ENCODE measurements at regions not wholly inside any gene's neighbourhood (a gene's known extent, or its start where the extent isn't known, plus 50 kb on each side); places are given as distances from the start of the nearest gene placed in this dataset.

DNA sequence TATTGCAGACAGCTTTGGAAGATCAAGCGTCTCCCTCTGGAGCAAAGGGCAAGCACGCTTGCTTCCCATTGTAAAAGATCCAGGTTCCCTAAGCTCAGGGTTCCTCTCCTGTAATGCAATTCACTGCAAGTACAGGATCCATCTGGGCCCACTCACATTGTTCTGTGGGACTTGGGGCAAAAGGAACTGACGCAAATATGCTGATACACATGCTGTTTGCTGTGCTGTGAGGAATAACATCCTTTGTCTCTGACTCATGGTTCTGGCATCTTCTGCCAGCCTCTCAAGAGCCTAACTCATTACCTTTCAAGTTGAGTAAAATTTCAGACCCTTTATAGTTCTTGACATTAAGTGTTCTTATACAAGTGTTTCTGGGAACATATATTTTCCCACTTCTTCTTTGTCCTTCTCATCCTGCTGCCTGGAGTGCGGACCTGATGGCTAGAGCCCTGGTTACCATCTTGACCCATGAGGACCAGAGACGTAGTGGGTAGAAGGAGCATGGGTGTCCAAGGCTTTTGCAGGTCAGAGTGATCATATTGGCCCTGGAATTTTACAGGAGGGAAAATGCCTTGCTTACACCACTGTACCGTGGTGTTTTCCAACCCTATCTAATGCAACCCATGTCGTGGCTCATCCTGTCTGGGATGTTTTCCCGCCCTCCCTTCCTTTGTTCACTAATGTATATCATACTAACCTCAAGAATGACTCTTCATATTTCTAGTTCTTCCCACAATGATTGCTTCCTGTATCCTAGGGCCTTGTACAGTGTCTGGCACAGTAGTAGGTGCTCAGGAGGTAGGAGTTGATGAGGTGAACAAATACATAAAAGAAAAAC, 145.7 kb upstream of the GLI2 start:
- DNase-seq (ENCODE audit: low spot score) = no peak
- Histone ChIP-seq H3K9me3 (ENCODE audit: low read depth) (no peaks in the 10 kb centered on the region), H3K27me3 (peaks cover 83% of the 10 kb centered on the region), H2AFZ (replicated peaks) (no peak overlapping the region), H3K36me3 (no peaks in the 10 kb centered on the region), H3K4me2 (no peak overlapping the region), H3K79me2 (ENCODE audit: low read depth) (no peaks in the 10 kb centered on the region), H4K20me1 (ENCODE audit: low read depth) (peaks cover 7% of the 10 kb centered on the region), H3K27ac (no peak overlapping the region), H3F3A (ENCODE audit: low read depth) (peaks cover 21% of the 10 kb centered on the region), H3K4me1 (peaks cover 28% of the 10 kb centered on the region), H3K9ac (no peak overlapping the region), H3K4me3 (no peak overlapping the region)
- Mint-ChIP-seq H3K4me1 (peaks cover 53% of the 10 kb centered on the region), H3K9me3 (peaks cover 4% of the 10 kb centered on the region), H3K27ac (no peak overlapping the region), H3K27me3 (ENCODE audit: insufficient read depth, low read depth) (peaks cover 49% of the 10 kb centered on the region), H3K36me3 (peaks cover 2% of the 10 kb centered on the region), H3K4me3 (no peak overlapping the region)
- TF ChIP-seq EZH2 (IDR thresholded peaks at IDR 0.05) = no peak
- TF ChIP-seq, protein P1, sequence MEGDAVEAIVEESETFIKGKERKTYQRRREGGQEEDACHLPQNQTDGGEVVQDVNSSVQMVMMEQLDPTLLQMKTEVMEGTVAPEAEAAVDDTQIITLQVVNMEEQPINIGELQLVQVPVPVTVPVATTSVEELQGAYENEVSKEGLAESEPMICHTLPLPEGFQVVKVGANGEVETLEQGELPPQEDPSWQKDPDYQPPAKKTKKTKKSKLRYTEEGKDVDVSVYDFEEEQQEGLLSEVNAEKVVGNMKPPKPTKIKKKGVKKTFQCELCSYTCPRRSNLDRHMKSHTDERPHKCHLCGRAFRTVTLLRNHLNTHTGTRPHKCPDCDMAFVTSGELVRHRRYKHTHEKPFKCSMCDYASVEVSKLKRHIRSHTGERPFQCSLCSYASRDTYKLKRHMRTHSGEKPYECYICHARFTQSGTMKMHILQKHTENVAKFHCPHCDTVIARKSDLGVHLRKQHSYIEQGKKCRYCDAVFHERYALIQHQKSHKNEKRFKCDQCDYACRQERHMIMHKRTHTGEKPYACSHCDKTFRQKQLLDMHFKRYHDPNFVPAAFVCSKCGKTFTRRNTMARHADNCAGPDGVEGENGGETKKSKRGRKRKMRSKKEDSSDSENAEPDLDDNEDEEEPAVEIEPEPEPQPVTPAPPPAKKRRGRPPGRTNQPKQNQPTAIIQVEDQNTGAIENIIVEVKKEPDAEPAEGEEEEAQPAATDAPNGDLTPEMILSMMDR (IDR thresholded peaks at IDR 0.05) = no peak
- no peak for TF ChIP-seq EZH2phosphoT487 (IDR thresholded peaks at IDR 0.05)

DNA sequence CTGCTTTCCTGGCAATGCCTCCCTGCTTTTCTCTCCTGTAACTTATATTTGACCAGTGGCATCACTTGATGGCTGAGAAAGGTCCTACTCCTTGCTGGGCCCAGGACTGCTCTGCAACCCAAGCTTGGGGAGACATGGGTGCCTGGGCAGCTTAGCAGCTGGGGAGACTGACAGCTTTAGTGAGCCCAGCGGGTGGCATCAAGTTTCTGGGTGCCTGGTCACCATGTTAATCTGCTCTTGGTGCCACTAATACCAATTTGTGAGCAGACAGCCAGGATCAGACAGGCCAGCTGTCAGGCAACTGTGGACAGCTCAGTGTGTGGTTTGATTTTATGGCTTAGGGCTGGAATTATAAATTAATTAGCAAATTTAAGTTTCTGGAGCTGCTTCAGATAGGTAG, 144.8 kb upstream of the GLI2 start:
- Histone ChIP-seq H3K4me3 (no peak overlapping the region), H3K9ac (no peak overlapping the region), H3K27me3 (peaks cover 74% of the 10 kb centered on the region), H3K4me2 (no peak overlapping the region), H2AFZ (replicated peaks) (no peak overlapping the region), H3K79me2 (ENCODE audit: low read depth) (no peaks in the 10 kb centered on the region), H3K36me3 (no peaks in the 10 kb centered on the region), H3K4me1 (peaks cover 35% of the 10 kb centered on the region), H3K9me3 (ENCODE audit: low read depth) (no peaks in the 10 kb centered on the region), H4K20me1 (ENCODE audit: low read depth) (peaks cover 7% of the 10 kb centered on the region), H3K27ac (no peak overlapping the region), H3F3A (ENCODE audit: low read depth) (peaks cover 21% of the 10 kb centered on the region)
- Mint-ChIP-seq H3K27ac (no peak overlapping the region), H3K9me3 (peaks cover 2% of the 10 kb centered on the region), H3K4me1 (peaks cover 53% of the 10 kb centered on the region), H3K36me3 (no peaks in the 10 kb centered on the region), H3K27me3 (ENCODE audit: insufficient read depth, low read depth) (peaks cover 45% of the 10 kb centered on the region), H3K4me3 (no peak overlapping the region)
- no peak for DNase-seq (ENCODE audit: low spot score)
- TF ChIP-seq EZH2 (IDR thresholded peaks at IDR 0.05) (no peak), EZH2phosphoT487 (IDR thresholded peaks at IDR 0.05) (no peak)
- TF ChIP-seq, protein P1 (IDR thresholded peaks at IDR 0.05) = no peak

DNA sequence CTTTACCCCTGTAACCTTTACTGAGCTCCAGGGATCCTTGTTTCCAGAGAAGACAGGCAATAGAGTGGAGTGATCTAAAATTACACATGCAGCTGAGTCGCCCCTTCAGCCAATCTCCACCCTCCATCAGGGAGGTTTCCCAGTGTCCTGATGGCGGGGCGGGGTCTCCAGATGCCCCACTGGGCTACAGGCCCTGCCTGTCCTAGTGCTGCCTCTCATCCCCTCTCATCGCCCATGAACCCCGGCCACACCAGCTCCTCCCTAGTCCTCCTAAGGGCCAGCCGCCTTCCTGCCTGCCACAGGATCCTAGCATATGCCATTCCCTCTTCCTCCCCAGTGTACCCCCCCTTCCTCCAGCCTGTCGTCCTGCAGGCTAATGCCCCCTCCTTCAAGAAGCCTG, 144.1 kb upstream of the GLI2 start:
- DNase-seq (ENCODE audit: low spot score) = no peak
- H3K36me3 Mint-ChIP-seq = no peaks in the 10 kb centered on the region
- H3K9me3 Mint-ChIP-seq = no peaks in the 10 kb centered on the region
- H3K27ac Mint-ChIP-seq = no peak overlapping the region
- Histone ChIP-seq H2AFZ (replicated peaks) (no peak overlapping the region), H3K4me1 (peaks cover 41% of the 10 kb centered on the region), H3K27ac (no peak overlapping the region), H3K36me3 (no peaks in the 10 kb centered on the region), H3F3A (ENCODE audit: low read depth) (peaks cover 18% of the 10 kb centered on the region), H3K4me3 (no peak overlapping the region), H4K20me1 (ENCODE audit: low read depth) (peaks cover 7% of the 10 kb centered on the region), H3K27me3 (peaks cover 67% of the 10 kb centered on the region), H3K79me2 (ENCODE audit: low read depth) (no peaks in the 10 kb centered on the region), H3K9me3 (ENCODE audit: low read depth) (no peaks in the 10 kb centered on the region), H3K9ac (no peak overlapping the region), H3K4me2 (no peak overlapping the region)
- H3K27me3 Mint-ChIP-seq (ENCODE audit: insufficient read depth, low read depth) = peaks cover 42% of the 10 kb centered on the region
- H3K4me1 Mint-ChIP-seq = peaks cover 56% of the 10 kb centered on the region
- H3K4me3 Mint-ChIP-seq = no peak overlapping the region
- TF ChIP-seq, protein P1 (IDR thresholded peaks at IDR 0.05) = no peak
